BE2C (cell line): ENCODE measurements at regions not wholly inside any gene's neighbourhood (a gene's known extent, or its start where the extent isn't known, plus 50 kb on each side); places are given as distances from the start of the nearest gene placed in this dataset.

Experiments
- DNase-seq: peaks from one replicate; pipeline ENCODE4 v3.0.0-alpha.2; 2020
- H3K27me3 ChIP-seq: fragments of 250-450 bp; sonication (Bioruptor Pico); 2 replicates; pipeline ENCODE4 v1.5.1; 2020; ENCODE audit warnings: mild to moderate bottlenecking
- H3K36me3 ChIP-seq: fragments of 250-450 bp; sonication (Bioruptor Pico); 2 replicates; pipeline ENCODE4 v1.5.1; 2020; ENCODE audit warnings: mild to moderate bottlenecking
- H3K4me1 ChIP-seq: fragments of 250-450 bp; sonication (Bioruptor Pico); 2 replicates; pipeline ENCODE4 v1.5.1; 2020
- H3K4me3 ChIP-seq: 2 replicates; pipeline ENCODE4 v1.5.1; 2011; ENCODE audit warnings: low read depth, low read length
- H3K9me3 ChIP-seq: fragments of 250-450 bp; sonication (Bioruptor Pico); 2 replicates; pipeline ENCODE4 v1.5.1; 2020
- TF ChIP-seq, protein P1 (sequence below): IDR thresholded peaks from 2 replicates; pipeline ENCODE4 v1.5.1; 2012; ENCODE audit warnings: mild to moderate bottlenecking, low read depth, low read length

DNA sequence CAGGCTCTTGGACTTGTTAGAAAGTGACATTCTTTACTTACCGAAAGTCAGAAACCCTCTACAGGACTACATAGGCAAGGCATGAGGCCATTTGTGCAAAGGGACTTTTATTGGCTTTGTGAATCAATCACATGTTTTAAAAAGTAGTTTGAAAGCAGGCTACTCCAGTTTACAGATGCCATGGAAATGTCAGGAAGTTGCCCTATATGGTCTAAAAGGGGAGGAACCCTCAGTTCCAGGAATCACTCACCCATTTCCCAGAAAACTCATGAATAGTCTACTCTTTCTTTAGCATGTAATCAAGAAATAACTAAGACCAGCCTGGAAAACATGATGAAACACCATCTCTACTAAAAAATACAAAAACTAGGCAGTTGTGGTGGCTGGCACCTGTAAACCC lies 51.0 kb upstream of the MKRN3 start:
- H3K4me1 ChIP-seq: no peaks in the 10 kb centered on the region

DNA sequence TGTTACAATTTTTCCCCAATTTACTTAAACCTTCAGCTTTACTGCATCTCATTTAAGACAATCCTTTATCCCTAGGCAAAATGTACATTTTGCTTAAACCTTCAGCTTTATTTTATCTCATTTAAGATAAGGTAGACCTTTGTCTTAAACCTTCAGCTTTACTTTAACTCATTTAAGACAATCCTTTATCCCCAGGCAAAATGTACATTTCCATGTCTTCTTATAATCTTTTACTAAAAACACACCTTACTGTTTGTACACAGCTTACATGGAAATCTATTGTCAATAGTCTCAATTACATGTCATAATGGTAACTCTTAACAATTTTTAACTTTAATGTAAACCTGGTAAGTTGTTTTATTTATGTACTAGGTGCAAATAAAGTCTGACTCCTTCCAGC lies 58.7 kb upstream of the MKRN3 start:
- TF ChIP-seq, protein P1, sequence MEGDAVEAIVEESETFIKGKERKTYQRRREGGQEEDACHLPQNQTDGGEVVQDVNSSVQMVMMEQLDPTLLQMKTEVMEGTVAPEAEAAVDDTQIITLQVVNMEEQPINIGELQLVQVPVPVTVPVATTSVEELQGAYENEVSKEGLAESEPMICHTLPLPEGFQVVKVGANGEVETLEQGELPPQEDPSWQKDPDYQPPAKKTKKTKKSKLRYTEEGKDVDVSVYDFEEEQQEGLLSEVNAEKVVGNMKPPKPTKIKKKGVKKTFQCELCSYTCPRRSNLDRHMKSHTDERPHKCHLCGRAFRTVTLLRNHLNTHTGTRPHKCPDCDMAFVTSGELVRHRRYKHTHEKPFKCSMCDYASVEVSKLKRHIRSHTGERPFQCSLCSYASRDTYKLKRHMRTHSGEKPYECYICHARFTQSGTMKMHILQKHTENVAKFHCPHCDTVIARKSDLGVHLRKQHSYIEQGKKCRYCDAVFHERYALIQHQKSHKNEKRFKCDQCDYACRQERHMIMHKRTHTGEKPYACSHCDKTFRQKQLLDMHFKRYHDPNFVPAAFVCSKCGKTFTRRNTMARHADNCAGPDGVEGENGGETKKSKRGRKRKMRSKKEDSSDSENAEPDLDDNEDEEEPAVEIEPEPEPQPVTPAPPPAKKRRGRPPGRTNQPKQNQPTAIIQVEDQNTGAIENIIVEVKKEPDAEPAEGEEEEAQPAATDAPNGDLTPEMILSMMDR: no peak
- Histone ChIP-seq H3K4me3 (no peak overlapping the region), H3K4me1 (no peaks in the 10 kb centered on the region), H3K9me3 (no peaks in the 10 kb centered on the region), H3K36me3 (no peaks in the 10 kb centered on the region), H3K27me3 (no peaks in the 10 kb centered on the region)
- no peak for DNase-seq

More for the DNA sequence above, 51.0 kb upstream of the MKRN3 start:
- Histone ChIP-seq H3K36me3 (no peaks in the 10 kb centered on the region), H3K27me3 (no peaks in the 10 kb centered on the region), H3K9me3 (no peaks in the 10 kb centered on the region), H3K4me3 (no peak overlapping the region)
- TF ChIP-seq, protein P1: no peak
- no peak for DNase-seq

DNA sequence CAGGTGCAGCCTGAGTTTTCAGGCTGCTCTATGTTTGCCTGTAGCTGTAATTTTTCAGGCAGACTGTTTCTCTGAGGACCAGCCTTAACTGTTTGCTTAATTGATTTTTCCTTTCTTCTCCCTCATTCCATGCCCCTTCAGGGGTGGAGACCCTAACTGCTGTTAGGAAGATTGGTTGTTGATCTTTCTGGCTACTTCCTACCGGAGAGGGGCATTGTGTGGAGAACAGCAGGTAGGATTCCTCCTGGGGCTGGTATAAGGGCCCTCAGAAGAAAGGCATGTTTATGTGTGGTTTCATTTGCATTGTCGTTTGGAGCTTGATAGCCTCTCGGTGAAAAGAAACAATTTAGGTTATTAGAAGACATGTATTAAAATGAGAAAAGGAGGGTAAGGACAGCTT lies 56.9 kb upstream of the GOLGA6L2 start:
- Histone ChIP-seq H3K9me3 (no peaks in the 10 kb centered on the region), H3K36me3 (no peaks in the 10 kb centered on the region), H3K4me1 (no peaks in the 10 kb centered on the region), H3K27me3 (no peaks in the 10 kb centered on the region), H3K4me3 (no peak overlapping the region)
- no peak for DNase-seq
- TF ChIP-seq, protein P1: no peak

DNA sequence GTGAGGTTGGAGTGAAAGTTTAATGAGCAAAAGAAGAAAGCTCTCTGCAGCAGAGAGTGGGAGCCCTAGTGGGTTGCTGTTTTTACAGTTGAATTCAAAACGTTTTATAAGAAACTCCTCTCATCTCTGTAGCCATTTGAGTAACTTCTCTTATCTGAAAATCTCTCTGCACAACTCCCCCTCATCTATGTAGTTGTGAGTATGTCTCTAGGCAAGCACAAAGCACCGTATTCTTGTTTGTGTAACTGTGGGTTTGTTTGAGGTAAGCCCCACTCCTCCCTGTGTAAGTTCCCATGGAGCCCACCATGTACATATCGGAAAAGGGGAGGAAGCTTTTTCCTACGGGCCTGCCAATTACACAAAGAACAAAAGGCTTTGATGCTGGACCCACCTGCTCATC lies 56.5 kb upstream of the GOLGA6L2 start:
- no peaks in the 10 kb centered on the region for H3K4me1 ChIP-seq
- H3K36me3 ChIP-seq: no peaks in the 10 kb centered on the region
- TF ChIP-seq, protein P1: no peak
- DNase-seq: no peak
- H3K4me3 ChIP-seq: no peak overlapping the region
- H3K27me3 ChIP-seq: no peaks in the 10 kb centered on the region
- H3K9me3 ChIP-seq: no peaks in the 10 kb centered on the region

DNA sequence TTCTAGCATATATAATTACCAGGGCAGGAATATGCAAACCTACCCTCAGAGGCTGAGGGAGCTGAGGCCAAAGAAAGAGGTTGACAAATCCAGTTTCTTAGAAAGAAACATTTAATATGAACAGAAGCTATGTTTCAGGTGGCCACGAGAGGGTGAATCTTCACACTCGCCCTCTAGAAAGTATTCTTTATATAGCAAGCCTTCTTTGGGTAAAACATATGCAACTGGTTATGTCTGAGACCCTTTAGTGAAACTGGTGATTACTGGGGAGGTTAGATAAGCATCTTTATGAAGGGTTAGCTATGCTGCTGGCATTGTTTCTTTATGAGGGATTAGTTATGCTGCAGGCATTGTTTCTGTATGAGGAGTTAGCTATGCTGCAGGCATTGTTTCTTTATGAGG lies 50.7 kb upstream of the GOLGA6L2 start:
- peak; percentile 6 for DNase-seq
- TF ChIP-seq, protein P1: peak; percentile 49
- Histone ChIP-seq H3K36me3 (no peaks in the 10 kb centered on the region), H3K4me3 (no peak overlapping the region), H3K4me1 (no peaks in the 10 kb centered on the region), H3K9me3 (no peaks in the 10 kb centered on the region), H3K27me3 (no peaks in the 10 kb centered on the region)
